Lower lobe of right lung (tissue), 2 donors: ENCODE measurements at regions not wholly inside any gene's neighbourhood (a gene's known extent, or its start where the extent isn't known, plus 50 kb on each side); places are given as distances from the start of the nearest gene placed in this dataset.
A peak's percentile ranks its signal among the peaks of the same experiment; 100 is the strongest.

Experiments
- ATAC-seq, 2 donors: fragments of 200-7000 bp; cut with Tn5 transposase; one replicate each; pipeline ENCODE4 v1.9.1; 2020 to 2022; ENCODE audit warnings: mild to moderate bottlenecking in 2 of 2, moderate library complexity in 2 of 2
- DNase-seq: peaks from one replicate; pipeline ENCODE4 v3.0.0-alpha.2; 2020
- H3K27ac ChIP-seq: fragments of 200-600 bp; one replicate; pipeline ENCODE4 v1.8.0; 2022
- H3K27me3 ChIP-seq: fragments of 200-600 bp; one replicate; pipeline ENCODE4 v1.8.0; 2022; ENCODE audit warnings: low read depth
- H3K36me3 ChIP-seq: fragments of 200-600 bp; one replicate; pipeline ENCODE4 v1.8.0; 2022; ENCODE audit warnings: mild to moderate bottlenecking
- H3K4me1 ChIP-seq: fragments of 200-600 bp; one replicate; pipeline ENCODE4 v1.8.0; 2022
- H3K4me3 ChIP-seq: fragments of 200-600 bp; one replicate; pipeline ENCODE4 v1.8.0; 2022; ENCODE audit warnings: mild to moderate bottlenecking
- H3K9me3 ChIP-seq: fragments of 200-600 bp; one replicate; pipeline ENCODE4 v1.8.0; 2022
- intact Hi-C: fragments of 100-400 bp; cut with DNase I; formaldehyde crosslinking; loops from one replicate; pipeline ENCODE4 v1.11.0; 2022
- TF ChIP-seq, protein P1 (sequence below): fragments of 200-600 bp; IDR thresholded peaks from one replicate; pipeline ENCODE4 v1.8.0; 2022; ENCODE audit warnings: antibody characterized with exemption, mild to moderate bottlenecking
- donor health status: DM: no; HTN: yes; CAD: no; lungs with severe emphysema.

DNA sequence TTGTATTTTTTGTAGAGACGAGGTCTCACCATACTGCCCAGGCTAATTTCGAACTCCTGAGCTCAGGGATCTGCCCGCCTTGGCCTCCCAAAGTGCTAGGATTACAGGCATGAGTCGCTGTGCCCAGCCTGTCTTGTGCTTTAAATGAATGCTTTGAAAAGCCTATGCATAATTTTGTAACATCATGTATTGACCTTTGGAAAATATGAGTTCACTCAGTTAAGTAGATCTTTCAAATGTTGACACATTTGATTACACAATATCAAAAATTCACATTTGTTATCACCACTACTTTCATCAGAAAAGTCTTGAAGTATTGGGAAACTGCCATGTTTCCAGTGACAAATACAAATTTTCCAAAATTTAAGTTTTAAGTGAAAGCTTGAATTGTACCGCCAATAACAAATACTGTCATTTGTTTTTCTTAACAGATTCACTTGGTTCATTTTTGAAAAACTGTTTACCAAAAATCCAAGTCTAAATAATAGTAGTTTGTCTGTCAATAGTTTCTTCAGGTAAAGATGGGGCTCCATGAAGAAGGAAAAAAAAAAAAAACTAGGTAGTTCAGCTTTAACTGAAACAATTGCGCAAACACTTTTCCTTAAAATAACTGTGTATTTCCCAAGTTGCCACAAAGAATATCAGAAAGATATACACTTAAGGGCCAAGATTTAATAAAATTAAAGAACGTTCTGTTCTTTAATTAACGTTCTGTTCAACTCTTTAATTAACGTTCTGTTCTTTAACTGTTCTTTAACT, 233.2 kb upstream of the NR5A2 start:
- H3K27ac ChIP-seq = no peak overlapping the region
- TF ChIP-seq, protein P1, sequence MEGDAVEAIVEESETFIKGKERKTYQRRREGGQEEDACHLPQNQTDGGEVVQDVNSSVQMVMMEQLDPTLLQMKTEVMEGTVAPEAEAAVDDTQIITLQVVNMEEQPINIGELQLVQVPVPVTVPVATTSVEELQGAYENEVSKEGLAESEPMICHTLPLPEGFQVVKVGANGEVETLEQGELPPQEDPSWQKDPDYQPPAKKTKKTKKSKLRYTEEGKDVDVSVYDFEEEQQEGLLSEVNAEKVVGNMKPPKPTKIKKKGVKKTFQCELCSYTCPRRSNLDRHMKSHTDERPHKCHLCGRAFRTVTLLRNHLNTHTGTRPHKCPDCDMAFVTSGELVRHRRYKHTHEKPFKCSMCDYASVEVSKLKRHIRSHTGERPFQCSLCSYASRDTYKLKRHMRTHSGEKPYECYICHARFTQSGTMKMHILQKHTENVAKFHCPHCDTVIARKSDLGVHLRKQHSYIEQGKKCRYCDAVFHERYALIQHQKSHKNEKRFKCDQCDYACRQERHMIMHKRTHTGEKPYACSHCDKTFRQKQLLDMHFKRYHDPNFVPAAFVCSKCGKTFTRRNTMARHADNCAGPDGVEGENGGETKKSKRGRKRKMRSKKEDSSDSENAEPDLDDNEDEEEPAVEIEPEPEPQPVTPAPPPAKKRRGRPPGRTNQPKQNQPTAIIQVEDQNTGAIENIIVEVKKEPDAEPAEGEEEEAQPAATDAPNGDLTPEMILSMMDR = no peak
- intact Hi-C loops = no loop called here
- no peaks in the 10 kb centered on the region for H3K27me3 ChIP-seq
- no peak overlapping the region for H3K4me3 ChIP-seq
- H3K9me3 ChIP-seq = no peaks in the 10 kb centered on the region
- DNase-seq (no peak), ATAC-seq (peak; percentile 48 to 88)
- no peaks in the 10 kb centered on the region for H3K36me3 ChIP-seq
- no peaks in the 10 kb centered on the region for H3K4me1 ChIP-seq

DNA sequence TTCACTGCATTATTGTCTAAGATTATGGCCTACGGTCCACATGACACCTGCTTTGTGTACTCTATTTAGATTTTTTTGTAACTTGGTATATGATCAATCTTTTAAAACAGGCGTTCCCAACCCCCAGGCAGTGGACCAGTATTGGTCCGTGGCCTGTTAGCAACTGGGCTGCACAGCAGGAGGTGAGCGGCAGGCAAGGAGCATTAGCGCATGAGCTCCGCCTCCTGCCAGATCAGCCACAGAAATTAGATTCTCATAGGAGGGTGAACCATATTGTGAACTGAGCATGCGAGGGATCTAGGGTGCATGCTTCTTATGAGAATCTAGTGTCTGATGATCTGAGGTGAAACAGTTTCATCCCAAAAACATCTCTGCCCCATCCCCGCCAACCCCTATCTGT, 228.4 kb upstream of the NR5A2 start:
- no peak overlapping the region for H3K27ac ChIP-seq
- no peaks in the 10 kb centered on the region for H3K36me3 ChIP-seq
- DNase-seq (no peak), ATAC-seq (no peak)
- intact Hi-C loops = no loop called here
- TF ChIP-seq, protein P1 = no peak
- no peak overlapping the region for H3K4me3 ChIP-seq
- no peaks in the 10 kb centered on the region for H3K27me3 ChIP-seq
- H3K4me1 ChIP-seq = no peaks in the 10 kb centered on the region
- no peaks in the 10 kb centered on the region for H3K9me3 ChIP-seq

DNA sequence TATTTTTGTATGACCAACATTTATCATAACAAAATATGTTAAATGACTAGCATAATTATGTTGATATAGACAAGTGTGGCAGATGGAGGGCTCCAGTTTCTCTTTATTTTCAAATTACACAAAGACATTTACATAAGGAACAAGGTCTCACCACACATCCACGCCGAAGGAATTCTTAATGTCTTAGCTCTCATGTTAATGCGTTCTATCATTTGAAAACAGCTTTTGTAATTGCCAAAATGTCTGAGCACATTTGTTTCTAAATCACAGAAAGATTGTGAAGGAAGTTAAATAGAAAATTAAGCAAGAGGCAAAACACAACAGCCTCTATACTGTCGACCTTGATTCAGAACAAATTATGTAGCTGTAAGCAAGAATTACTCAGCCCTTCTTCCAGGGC, 223.0 kb upstream of the NR5A2 start:
- intact Hi-C loops = no loop called here
- no peaks in the 10 kb centered on the region for H3K36me3 ChIP-seq
- H3K4me1 ChIP-seq = no peaks in the 10 kb centered on the region
- H3K27me3 ChIP-seq = no peaks in the 10 kb centered on the region
- DNase-seq = no peak
- H3K9me3 ChIP-seq = no peaks in the 10 kb centered on the region
- H3K27ac ChIP-seq = no peak overlapping the region
- H3K4me3 ChIP-seq = no peak overlapping the region
- no peak for ATAC-seq
- TF ChIP-seq, protein P1 = no peak

DNA sequence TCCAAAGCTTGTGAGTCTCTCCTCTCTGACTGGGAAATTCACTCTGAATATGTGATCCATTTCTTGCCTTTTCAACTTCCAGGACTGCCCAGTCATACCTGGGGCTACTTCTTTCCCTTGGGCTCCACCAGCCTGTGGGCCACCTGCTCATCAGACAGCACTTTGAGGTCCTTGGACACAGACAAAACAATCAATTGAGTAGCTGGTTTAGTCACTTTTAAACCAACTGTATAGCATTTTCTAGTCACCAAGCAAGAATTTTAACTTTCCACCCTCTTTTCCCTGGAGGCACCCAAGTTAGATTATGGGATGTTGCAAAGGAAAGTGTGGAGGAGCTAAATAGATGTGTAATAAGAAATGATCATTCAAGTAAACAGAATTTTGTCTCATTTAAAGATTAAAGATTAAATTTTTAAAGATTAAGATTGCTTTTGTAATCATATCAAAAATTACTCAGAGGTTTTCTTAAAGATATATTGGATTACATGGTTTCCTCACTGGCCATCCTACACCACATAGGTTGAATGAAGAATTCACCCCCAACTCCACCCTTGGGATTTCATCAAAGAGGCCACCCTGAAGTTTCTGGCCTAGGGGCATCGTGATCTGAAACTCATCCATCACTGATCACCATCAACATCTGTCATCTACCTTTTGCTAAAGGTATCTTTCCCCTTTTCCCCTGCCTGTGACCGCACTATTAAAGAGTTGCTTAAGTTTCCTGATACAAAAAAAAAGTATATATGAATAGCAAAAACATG, 219.2 kb upstream of the NR5A2 start:
- Histone ChIP-seq H3K4me3 (no peak overlapping the region), H3K27ac (no peak overlapping the region), H3K4me1 (no peaks in the 10 kb centered on the region), H3K9me3 (no peaks in the 10 kb centered on the region), H3K27me3 (peaks cover 2% of the 10 kb centered on the region), H3K36me3 (no peaks in the 10 kb centered on the region)
- ATAC-seq (no peak), DNase-seq (no peak)
- intact Hi-C loops = no loop called here
- TF ChIP-seq, protein P1 = no peak

DNA sequence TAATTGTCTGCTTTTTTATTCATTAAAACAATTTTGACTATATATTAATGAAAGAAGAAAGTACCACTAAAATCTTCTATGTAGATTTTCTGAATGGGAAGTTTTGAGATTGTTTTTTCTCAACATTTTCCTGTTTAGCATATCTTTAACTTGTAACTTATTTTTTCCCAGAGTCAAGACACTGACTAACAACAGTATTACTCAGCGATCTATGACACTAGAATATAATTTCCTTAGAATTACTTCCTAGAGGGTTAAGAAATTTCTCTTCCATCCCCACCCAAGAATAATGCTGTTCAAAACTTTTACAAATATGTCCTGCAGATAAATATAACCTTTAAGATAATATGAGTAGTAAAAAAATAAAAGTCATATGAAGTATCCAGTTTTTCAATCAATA, 218.2 kb upstream of the NR5A2 start:
- Histone ChIP-seq H3K4me3 (no peak overlapping the region), H3K27me3 (peaks cover 2% of the 10 kb centered on the region), H3K36me3 (no peaks in the 10 kb centered on the region), H3K27ac (no peak overlapping the region), H3K9me3 (no peaks in the 10 kb centered on the region), H3K4me1 (no peaks in the 10 kb centered on the region)
- DNase-seq (no peak), ATAC-seq (no peak)
- intact Hi-C loops = no loop called here
- TF ChIP-seq, protein P1 = no peak
